ENCODE measurements at regions not wholly inside any gene's neighbourhood (a gene's known extent, or its start where the extent isn't known, plus 50 kb on each side); places are given as distances from the start of the nearest gene placed in this dataset.

DNA sequence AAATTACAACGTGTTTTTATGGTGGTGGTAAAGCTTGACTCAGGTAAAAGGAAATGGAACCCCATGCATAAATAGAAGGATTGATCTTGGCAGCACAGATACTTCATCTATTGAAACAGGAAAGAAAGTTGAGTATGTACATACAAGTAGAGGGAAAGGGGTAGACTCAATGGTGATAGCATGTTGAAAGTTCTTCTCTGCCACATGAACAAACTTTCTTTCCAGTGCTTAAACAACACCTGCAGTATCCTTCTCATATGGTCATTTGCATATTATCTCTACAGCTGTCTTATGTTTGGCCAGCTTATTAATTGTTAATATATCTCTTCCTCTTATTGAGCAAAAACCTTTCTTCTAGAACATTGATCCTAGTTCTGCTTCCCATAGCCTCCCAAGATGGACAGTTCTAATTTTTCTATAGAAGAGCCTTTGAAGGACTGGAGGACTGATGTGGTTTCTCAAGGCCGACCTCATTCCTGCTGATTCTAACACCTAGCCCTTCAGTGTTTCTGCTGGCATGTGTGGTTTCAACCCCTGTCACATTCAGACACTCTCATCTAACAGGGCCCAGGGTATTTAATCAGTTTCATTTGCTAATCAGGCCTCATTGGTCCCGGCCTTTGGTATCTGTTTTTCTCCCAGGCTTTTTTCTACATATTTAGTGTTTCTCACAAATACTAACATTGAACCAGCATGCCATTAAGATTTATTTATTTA lies 108.1 kb upstream of the SPRY1 start:
- no peak for DNase-seq

DNA sequence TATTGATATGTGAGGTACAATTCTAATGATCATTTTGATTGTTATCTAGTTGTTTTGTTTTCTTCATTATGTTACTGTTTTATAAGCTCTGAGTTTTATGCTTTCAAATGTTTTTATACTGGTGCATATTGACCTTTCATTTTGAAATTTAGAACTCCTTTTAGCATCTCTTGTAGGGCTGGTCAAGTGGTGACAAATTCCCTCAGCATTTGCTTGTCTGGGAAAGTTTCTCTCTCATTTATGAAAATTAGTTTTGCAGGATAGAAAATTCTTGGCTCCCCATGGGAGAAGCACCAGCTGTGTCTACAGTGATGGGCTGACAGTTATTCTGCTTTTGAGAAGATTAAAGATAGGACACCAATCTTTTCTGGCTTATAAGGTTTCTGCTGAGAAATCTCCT lies 105.3 kb upstream of the SPRY1 start:
- DNase-seq, result no peak

DNA sequence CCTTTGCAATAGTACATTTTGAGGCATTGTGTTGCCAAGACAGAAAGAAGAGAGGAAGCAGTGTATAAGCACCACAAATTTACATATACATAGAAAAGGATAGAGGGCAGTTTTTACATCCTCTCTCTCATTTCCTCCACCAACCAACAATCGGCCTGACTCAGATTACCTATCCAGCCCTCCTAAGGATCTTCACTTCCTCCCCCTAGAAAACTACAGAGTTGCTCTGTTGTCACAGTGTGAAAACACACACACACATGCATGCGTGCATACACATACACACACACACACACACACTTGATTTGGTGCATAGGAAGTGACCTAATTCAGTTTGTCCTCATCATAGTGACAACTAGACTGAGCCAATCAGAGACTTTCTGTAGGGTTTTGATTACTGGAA lies 98.8 kb upstream of the SPRY1 start:
- no peak for DNase-seq

DNA sequence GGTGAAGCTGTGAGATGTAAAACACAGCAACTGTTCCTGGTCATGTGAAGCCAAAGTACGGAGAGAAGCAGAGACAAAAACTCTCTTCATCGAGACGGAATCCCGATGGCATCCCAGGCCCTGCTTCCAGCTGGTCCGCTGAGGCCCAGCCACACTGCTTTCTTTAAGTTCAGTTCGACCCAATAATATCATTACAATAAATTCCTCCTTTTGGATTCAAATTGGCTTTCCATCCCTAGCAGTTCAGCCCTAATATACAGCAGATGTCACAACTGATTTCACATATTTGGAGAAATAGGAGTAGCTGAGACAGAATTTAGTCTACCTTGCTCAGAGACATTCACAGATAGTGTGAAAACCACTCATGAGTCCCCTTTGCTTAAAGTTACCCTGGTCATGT lies 98.3 kb upstream of the SPRY1 start:
- DNase-seq, result no peak

DNA sequence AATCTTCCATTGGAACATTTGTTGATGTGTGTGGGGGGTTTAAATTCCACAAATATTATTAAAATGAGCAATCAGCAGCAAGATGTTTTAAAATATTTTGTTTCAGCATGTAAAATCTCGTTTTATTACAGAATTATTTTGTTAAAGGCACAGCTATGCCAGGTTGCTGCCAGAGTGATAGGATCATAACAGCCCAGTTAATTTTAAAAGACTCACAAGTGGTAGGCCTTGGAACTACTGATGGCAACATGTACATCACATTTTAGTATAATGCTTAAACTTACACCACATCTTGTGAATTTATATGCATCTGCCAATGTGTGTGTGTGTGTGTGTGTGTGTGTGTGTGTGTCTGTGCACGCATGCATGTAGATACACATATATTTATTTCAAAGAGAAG lies 97.8 kb upstream of the SPRY1 start:
- no peak for DNase-seq

DNA sequence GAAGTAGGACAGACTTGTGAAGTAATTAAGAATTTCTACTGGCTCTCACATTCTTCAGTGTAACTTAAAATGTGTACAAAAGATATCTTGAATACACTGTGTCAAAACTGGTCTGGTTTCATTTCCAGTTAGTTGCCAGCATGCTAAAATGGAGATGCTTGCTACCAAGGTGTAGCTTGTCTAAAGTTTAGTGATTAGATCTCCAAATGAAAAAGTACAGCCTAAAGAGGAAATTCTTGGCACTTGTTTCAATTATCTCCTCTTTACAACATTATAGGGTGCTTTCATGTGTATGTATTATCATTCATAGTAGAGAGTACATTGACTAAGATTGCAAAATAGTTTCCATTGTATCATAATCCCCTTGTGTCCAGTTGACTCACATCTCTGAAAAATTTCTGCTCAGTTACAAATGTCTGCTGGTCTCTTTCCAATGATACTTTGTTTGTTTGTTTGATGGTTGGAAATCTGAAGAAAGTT lies 97.3 kb upstream of the SPRY1 start:
- DNase-seq, result no peak

DNA sequence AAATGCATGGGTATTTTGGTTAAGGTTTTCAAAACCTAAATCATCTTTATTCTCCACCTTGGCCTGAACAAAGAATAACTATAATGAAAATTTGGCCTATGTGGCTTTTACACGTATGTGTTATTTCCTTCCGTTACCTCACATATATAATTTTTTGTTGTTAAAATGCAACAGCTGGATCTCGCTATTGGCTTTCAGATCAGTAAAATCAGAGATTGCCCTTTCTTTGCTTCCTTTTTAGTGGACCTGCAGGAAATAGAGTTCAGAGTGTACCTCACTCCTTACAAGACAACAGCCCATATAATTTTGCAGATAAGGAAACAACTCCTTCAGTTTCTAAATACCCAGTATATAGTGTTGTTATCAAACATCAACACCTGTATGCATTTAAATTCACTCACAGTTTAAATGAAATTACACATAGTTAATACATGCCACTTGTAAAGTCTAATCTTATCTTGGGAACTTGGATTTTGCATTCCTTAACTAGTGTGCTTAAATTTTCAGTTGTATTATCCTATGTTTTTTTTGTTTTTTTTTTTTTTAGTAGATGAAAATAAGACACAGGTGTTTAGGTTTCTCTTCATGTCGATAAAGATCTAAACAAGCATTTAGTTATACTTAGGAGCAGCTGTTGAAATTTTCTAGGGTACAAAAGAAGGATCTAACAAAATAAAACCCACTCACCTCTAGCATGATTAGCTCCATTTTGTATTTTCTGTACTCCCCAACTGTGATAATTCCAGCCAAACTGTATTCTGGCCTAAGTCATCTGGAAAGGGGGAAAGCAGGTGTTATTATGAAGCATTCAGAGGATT lies 96.2 kb upstream of the SPRY1 start:
- DNase-seq, result no peak

DNA sequence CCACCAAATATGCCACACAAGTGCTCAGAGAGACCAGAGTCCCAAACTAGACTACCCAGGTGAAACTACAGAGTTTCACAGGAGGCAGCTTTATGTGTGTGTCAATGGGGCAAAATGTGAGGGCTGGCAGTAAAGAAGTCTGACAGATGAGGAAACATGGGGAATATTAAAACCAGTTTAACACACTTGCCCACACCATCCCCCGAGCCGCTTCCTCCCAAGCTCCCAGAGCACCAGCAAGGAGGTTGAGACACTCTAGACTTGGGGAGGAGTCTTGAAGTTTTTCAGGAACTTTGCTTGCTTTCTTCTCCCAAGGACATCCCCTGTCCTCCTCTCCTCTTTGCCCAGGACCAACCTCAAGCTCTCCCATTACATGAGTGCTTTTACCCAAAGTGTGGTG lies 94.7 kb upstream of the SPRY1 start:
- no peak for DNase-seq

DNA sequence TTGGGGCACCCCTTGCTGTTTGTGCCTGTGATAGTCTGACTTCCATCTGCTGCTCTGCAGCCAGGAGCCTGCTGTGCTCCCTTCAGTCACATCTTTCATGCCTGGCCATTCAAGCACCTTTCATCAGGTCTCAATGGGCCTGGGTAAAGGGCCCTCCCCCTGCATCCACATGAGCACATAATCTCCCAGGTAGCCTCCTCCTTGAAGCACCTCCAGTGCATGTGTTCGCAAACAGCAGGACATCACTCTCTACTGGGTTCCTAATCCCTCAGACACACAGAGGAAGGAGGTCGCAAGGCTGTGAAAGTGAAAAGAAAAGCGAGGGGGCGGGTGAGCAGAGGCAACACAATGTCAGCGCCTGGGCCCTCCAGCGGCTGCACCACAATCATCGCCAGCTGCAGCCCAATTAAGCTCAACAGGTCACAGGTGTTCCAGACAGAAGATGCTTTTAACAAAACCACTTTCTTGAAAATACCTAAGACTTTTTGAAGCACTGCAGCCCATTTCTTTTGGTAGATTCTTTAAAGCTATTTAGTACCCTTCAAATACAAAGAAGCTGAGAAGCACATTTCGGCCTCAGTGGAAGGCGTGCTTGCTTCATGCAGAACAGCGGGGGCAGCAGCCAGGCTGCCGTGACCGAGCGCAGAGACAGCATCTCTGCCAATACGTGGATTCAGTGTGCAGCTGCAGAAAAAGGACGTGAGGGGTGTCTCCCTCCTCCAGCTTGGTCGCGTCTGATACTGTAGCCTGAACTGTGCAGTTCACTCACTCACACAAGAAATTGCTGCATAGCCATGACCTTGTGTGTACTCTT lies 92.2 kb upstream of the SPRY1 start:
- DNase-seq, result no peak

DNA sequence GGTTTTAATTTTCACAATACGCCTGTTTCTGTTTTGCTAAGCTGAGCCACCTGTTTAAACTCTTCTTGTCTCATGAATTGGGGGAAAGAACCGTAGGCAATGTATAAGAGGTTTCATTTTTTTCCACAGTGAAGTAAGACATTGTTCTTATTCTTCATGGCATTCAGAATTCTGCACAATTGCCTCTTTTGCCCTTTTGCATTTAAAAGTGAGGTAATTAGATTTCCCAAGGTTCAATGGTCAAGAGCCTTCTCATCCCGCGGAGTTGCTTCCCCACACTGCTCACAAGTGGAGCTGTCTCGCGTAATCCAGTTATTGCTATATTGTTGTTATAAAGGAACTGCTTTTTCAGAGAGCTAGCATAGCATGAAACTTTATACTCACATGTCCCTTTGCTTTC lies 90.9 kb upstream of the SPRY1 start:
- no peak for DNase-seq

DNA sequence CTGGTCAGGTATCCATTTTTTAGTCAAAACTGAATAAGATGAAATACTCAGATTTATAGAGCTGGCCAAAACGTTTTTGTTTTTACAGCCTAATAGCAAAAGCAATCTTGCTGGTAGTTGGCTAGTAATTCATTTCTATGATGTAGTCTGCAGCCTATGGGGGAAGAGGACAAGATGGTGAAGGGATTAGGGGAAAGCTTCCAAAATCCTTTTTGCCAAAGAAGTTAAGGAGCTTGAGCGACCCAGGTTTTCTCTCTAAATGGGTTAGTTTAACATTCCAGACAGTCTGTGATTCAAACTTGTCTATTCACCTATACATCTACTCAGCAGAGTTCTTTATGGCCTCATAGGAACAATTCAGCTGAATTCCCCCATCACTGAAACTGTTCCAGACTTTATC lies 89.8 kb upstream of the SPRY1 start:
- DNase-seq, result no peak

DNA sequence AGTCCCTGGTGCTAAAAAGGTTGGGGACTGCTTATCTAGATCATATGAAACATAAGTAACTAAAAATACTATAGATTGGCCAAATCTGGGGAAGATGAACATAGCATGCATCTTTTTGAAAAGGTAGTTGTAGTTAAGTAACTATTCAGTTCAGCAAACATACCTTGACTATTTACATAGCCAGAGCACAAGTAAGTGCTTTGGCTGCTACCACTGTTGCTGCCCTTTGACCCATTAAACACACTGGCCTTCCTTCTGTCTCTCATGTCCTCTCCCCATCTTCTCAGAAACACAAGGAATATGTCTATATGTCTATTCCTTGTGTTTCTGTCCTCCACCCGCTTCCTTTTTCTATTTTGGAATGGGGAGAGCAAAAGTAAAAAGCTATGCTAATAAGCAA lies 87.9 kb upstream of the SPRY1 start:
- no peak for DNase-seq

DNA sequence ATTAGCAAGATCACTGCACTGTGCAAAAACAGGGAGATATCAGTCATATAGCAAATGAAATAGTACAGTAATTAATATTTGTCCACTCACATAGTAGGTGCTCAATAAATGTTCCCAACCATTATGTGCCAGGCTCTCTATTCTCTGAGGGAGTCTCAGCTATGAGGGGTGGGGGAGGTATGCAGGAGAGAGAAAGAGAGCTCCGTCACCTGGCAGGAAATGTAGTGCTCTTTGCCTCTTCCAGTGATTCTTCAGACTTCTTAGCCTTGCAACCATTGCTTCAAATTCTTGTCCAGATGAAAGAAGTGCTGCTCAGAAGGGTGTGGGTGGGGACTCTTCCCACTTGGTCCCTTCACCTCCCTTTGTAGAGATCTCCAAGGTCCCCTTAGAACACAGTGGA lies 84.5 kb upstream of the SPRY1 start:
- no peak for DNase-seq

DNA sequence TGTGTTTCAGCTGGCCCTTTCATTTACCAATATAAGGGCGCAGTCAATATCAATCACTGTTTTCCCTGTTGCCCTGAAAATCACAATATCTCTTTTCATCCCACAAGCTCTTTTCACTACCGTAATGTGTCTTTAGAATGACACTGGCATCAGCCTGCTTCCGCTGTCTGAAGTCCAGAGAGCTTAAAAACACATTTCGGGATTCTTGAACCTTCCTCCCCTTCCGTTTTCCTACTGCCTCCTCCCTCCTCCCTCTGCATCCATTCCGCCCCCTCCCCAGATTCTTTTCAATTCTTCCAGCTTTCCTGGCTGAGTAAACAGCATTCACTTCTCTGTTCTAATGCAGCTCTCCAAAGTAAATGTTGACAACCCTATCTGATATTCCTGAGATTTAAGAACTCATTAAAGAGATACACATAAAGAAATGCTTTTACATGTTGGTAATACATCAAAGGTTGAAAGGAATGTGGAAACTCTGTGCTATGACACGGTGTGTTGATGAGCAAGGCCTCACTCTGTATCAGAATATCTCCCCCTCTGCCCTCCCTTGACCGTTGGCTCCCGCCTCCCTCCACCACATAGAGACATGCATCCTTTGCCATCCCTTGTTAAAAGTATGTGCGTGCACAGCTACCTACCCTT lies 83.5 kb upstream of the SPRY1 start:
- DNase-seq, result no peak

DNA sequence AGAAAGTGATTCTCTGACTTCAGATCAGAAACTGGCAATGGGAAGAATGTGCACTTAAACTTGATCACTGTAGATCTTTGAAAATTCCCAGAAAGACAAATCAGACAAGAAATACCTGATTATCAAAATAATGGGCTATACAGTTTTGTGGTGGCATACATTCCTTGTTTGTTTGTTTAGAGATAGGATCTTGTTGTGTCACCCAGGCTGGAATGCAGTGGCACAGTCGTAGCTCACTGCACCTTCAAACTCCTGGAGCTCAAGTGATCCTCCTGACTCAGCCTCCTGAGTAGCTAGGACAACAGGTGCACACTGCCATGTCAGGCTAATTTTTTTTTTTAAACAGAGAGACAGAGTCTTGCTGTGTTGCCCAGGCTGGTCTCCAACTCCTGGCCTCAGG lies 81.0 kb upstream of the SPRY1 start:
- no peak for DNase-seq

DNA sequence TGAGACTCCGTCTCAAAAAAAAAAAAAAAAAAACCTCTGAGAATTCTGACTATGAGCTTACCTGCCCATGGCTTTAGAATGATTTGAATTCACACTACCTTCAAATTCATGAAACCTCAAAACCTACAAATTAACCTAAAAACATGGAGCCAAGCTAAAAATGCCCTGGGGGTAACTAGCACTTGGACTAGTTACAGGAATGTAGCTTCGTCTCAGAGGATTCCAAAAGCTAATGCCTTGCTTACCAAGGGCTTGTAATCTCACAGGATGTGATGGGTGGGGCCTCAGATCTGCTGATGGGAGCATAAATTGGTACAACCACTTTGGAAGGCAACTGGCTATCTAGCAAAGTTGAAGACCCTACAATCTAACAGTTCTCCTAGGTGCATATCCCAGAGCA lies 79.4 kb upstream of the SPRY1 start:
- DNase-seq, result no peak

DNA sequence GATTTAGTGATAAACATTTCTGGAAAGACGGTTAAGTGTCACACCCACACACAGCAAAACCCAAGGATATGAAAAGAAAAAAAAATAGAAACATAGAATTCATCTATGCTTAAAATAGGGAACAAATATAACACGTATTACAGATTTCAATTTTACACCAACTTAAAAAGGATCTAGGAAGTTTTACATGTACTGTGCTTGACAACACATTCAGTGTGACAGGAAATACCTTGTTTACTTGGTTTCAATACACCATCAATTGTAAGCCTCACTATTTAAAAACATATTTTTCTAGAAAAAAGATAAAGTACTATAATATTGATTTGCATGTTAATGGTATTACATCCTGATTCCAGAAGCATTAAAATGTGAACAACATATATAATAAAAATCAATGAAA lies 77.0 kb upstream of the SPRY1 start:
- no peak for DNase-seq

DNA sequence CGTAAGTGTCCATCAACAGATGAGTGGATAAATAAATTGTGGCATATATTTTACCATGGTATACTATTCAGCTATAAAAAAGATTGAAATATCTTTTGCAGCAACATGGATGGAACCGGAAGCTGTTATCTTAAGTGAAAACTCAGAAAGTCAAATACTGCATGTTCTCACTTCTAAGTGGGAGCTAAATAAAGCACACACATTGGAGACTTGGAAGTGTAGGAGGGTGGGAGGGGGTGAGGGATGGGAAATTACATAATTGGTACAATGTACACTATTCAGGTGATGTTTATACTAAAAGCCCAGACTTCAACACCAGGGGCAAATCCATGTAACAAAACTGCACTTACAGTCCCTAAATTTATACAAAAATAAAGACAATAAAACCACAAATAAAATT lies 72.6 kb upstream of the SPRY1 start:
- DNase-seq, result no peak

DNA sequence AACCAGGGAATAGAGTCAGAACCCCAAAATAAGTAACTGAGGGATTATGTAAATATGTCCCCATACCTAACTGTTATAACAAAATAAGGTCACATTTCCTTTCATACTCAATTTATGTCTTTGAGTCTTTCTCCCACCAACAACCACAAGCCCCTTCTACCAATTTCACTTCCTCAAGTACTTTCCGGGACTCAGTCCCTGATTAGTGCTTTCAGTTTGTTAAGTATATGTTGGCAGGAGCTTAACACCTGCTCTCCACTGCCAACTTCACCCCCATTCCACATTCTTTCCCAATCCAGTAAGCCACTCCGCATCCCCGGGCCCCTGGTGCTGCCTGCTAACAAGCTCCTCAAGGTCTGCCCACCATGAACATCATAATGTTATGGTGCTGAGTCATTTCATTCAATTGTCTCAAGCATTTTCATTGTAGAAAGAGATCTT lies 71.3 kb upstream of the SPRY1 start:
- no peak for DNase-seq

DNA sequence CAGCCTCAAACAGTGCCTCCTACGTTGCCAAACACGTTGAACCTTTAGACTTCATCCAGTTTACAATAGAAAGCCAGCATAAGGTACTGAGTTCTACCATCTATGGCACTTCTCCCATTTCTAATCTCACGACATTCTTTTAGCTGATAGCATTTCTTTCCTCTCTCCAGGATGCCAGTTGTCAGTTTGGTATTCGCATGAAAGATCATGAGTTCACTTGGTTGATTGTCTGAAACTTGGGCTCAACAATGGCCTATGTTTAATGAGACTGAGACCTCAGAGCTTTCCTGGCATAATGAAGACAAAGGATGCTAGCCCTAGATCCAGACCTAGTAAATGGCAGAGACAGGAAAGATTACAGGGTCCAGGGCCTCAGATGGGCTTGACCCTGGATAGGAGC lies 69.2 kb upstream of the SPRY1 start:
- no peak for DNase-seq

DNA sequence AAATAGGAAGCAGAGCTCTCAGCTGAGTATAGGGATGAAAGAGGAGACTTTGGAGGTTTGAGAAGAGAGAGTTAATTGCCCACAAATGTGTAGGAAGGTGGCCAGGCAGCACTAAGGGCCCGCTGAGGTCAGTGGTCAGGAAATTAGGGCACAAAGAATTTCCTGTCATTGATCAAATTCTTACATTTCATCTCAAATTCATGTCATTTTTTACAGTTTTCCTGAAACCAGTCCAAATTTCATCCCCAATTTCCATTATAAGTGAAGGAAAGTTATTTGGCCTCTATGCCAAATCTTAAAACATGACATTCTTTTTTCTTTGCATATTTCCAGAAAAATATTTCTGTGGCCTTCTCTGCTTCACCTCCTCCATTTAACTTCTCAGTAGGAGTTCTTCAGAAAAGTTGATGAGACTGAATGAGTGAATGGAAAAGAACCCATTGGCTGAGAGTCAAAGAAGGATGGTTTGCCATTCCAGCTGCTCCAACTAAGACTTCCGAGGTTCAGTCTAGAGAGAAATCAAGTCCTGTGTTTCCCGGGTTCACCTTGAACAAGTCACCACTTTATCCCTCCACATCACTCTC lies 68.7 kb upstream of the SPRY1 start:
- no peak for DNase-seq

DNA sequence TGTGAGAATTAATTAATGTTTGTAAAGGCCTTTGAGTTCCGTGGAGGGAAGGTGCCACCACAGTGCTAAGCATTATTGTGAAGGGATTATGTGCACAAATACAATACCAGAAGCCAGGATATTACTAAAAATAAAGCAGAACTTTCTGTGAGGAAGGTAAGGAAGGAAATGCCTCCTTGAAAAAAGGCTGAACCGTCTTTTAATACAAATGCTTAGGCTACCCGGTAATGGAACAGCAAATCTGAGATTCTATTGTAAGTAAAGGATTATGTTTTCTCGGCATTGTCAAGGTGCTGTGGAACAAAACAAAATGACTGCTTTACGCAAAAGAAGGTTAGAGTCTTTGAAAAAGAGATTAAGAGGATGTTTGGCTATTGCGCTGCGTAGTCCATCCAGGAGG lies 57.9 kb upstream of the SPRY1 start:
- no peak for DNase-seq

Measured in SW 1271 (cell line).